ENCODE measurements at regions not wholly inside any gene's neighbourhood (a gene's known extent, or its start where the extent isn't known, plus 50 kb on each side); places are given as distances from the start of the nearest gene placed in this dataset.

GRCh38 chr7:46747869-46748576, 827.0 kb upstream of the IGFBP3 start:
- no peak for DNase-seq

- DNase-seq = no peak
Measured at GRCh38 chr7:46746695-46747687, 825.9 kb upstream of the IGFBP3 start.

- DNase-seq = no peak
Measured at GRCh38 chr7:46745707-46746090, 824.6 kb upstream of the IGFBP3 start.

GRCh38 chr7:46744957-46745706, 824.1 kb upstream of the IGFBP3 start:
- no peak for DNase-seq

- no peak for DNase-seq
Measured at GRCh38 chr7:46742601-46743000, 821.5 kb upstream of the IGFBP3 start.

- DNase-seq = no peak
Measured at GRCh38 chr7:46741938-46742540, 821.0 kb upstream of the IGFBP3 start.

GRCh38 chr7:46741181-46741580, 820.1 kb upstream of the IGFBP3 start:
- no peak for DNase-seq

- no peak for DNase-seq
Measured at GRCh38 chr7:46739518-46740234, 818.6 kb upstream of the IGFBP3 start.

- DNase-seq = no peak
Measured at GRCh38 chr7:46738796-46739195, 817.7 kb upstream of the IGFBP3 start.

GRCh38 chr7:46738165-46738564, 817.1 kb upstream of the IGFBP3 start:
- no peak for DNase-seq

GRCh38 chr7:46725838-46726237, 804.8 kb upstream of the IGFBP3 start:
- DNase-seq = no peak

- no peak for DNase-seq
Measured at GRCh38 chr7:46725136-46725535, 804.1 kb upstream of the IGFBP3 start.

GRCh38 chr7:46723742-46724141, 802.7 kb upstream of the IGFBP3 start:
- DNase-seq = no peak

- DNase-seq = no peak
Measured at GRCh38 chr7:46723003-46723402, 801.9 kb upstream of the IGFBP3 start.

- DNase-seq = no peak
Measured at GRCh38 chr7:46720761-46721160, 799.7 kb upstream of the IGFBP3 start.

- DNase-seq = no peak
Measured at GRCh38 chr7:46719616-46720015, 798.5 kb upstream of the IGFBP3 start.

- DNase-seq = no peak
Measured at GRCh38 chr7:46716926-46717325, 795.9 kb upstream of the IGFBP3 start.

- DNase-seq = no peak
Measured at GRCh38 chr7:46715579-46715978, 794.5 kb upstream of the IGFBP3 start.

- no peak for DNase-seq
Measured at GRCh38 chr7:46714904-46715303, 793.8 kb upstream of the IGFBP3 start.

GRCh38 chr7:46713868-46714596, 793.0 kb upstream of the IGFBP3 start:
- DNase-seq = no peak

- no peak for DNase-seq
Measured at GRCh38 chr7:46710927-46711326, 789.9 kb upstream of the IGFBP3 start.

- DNase-seq = no peak
Measured at GRCh38 chr7:46707973-46708372, 786.9 kb upstream of the IGFBP3 start.
